SK-N-SH (cell line): ENCODE measurements at regions not wholly inside any gene's neighbourhood (a gene's known extent, or its start where the extent isn't known, plus 50 kb on each side); places are given as distances from the start of the nearest gene placed in this dataset.

Experiments
- EZH2phosphoT487 ChIP-seq: fragments of 200-600 bp; sonication (generic); IDR thresholded peaks from 2 replicates; pipeline ENCODE4 v1.6.1; 2017; ENCODE audit warnings: low read depth, mixed run types, mild to moderate bottlenecking, antibody characterized with exemption, moderate library complexity, borderline replicate concordance
- NRF1 ChIP-seq: IDR thresholded peaks from 2 replicates; pipeline ENCODE4 v1.6.1; 2012; ENCODE audit warnings: low read depth, mild to moderate bottlenecking, low read length
- RXRA ChIP-seq: IDR thresholded peaks from 2 replicates; pipeline ENCODE4 v1.4.0; 2012; ENCODE audit warnings: low read depth, mild to moderate bottlenecking, borderline replicate concordance
- TF ChIP-seq, protein P1 (sequence below): fragments of 200-600 bp; sonication (generic); IDR thresholded peaks from 2 replicates; pipeline ENCODE4 v1.6.1; 2017; ENCODE audit warnings: antibody characterized with exemption, mild to moderate bottlenecking, moderate library complexity
- TF ChIP-seq, protein P2 (sequence below): IDR thresholded peaks from 2 replicates; pipeline ENCODE4 v1.6.1; 2012; ENCODE audit warnings: mild to moderate bottlenecking, low read depth, low read length, moderate library complexity

DNA sequence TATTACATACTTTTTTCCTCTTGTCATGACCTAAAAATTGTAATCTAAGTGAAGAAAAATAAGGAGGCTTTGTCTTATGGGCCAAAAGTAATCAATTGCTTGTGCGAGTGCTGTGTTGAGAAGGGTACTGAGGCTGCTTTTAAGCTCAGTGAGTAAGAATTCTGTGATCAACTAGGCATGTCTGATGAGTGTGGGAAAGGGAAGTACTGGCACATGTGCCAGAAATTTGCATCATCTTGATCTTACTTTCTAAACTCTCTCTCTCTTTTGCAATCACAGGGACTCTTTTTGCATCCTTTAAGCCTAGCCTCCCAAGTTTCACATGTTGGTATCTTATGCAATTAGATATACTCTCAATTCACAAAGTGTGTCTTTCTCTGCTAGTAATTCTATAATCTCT lies 329.9 kb downstream of the KIF4B start:
- TF ChIP-seq EZH2phosphoT487 (no peak), RXRA (no peak), NRF1 (no peak)
- TF ChIP-seq, protein P1, sequence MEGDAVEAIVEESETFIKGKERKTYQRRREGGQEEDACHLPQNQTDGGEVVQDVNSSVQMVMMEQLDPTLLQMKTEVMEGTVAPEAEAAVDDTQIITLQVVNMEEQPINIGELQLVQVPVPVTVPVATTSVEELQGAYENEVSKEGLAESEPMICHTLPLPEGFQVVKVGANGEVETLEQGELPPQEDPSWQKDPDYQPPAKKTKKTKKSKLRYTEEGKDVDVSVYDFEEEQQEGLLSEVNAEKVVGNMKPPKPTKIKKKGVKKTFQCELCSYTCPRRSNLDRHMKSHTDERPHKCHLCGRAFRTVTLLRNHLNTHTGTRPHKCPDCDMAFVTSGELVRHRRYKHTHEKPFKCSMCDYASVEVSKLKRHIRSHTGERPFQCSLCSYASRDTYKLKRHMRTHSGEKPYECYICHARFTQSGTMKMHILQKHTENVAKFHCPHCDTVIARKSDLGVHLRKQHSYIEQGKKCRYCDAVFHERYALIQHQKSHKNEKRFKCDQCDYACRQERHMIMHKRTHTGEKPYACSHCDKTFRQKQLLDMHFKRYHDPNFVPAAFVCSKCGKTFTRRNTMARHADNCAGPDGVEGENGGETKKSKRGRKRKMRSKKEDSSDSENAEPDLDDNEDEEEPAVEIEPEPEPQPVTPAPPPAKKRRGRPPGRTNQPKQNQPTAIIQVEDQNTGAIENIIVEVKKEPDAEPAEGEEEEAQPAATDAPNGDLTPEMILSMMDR: no peak
- TF ChIP-seq, protein P2, sequence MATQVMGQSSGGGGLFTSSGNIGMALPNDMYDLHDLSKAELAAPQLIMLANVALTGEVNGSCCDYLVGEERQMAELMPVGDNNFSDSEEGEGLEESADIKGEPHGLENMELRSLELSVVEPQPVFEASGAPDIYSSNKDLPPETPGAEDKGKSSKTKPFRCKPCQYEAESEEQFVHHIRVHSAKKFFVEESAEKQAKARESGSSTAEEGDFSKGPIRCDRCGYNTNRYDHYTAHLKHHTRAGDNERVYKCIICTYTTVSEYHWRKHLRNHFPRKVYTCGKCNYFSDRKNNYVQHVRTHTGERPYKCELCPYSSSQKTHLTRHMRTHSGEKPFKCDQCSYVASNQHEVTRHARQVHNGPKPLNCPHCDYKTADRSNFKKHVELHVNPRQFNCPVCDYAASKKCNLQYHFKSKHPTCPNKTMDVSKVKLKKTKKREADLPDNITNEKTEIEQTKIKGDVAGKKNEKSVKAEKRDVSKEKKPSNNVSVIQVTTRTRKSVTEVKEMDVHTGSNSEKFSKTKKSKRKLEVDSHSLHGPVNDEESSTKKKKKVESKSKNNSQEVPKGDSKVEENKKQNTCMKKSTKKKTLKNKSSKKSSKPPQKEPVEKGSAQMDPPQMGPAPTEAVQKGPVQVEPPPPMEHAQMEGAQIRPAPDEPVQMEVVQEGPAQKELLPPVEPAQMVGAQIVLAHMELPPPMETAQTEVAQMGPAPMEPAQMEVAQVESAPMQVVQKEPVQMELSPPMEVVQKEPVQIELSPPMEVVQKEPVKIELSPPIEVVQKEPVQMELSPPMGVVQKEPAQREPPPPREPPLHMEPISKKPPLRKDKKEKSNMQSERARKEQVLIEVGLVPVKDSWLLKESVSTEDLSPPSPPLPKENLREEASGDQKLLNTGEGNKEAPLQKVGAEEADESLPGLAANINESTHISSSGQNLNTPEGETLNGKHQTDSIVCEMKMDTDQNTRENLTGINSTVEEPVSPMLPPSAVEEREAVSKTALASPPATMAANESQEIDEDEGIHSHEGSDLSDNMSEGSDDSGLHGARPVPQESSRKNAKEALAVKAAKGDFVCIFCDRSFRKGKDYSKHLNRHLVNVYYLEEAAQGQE: no peak
